NK-92 treated with Interleukin-12 subunit alpha and Interleukin-12 subunit beta, amount 100 ng/mL, for 24 hours (cell line): ENCODE measurements at regions not wholly inside any gene's neighbourhood (a gene's known extent, or its start where the extent isn't known, plus 50 kb on each side); places are given as distances from the start of the nearest gene placed in this dataset.
"Not testable (repeated sequence)": the region's sequence is repeated elsewhere in the genome, so short reads cannot be mapped to it uniquely, and the experiment has no call there.

ENCODE experiments used
- DNase-seq: peaks from one replicate; lab custom pipeline; 2025; lab: John Stamatoyannopoulos, UW

DNA sequence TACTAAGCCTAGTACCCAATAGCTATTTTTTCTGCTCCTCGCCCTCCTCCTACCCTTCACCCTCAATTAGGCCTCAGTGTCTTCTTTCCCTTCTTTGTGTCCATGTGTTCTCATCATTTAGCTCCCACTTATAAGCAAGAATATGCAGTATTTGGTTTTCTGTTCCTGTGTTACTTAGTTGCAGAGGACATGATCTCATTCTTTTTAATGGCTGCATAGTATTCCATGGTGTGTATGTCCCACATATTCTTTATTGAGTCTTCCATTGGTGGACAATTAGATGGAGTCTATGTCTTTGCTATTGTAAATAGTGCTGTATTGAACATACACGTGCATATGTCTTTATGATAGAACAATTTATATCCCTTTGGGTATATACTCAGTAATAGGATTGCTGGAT, 106.9 kb upstream of the NR5A2 start:
- no peak for DNase-seq

DNA sequence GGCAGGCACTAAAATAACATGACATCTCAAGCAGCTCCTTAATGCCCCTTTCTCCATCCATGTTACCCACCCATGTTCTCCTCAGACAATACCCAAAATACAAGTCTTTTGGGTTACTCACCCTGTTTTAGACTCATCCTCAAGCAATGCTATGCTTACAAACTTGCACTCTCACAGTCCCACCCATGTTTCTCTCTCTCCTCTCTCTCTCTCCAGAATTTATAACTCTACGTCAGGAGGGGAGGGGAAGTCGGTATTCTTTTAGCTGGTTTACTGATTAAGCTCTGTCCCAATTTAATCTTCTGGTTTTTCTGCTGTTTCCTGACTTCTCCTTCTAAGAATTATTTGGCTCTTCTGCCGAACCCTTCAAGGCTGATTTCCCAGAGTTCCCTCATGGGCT, 98.0 kb upstream of the NR5A2 start:
- no peak for DNase-seq

DNA sequence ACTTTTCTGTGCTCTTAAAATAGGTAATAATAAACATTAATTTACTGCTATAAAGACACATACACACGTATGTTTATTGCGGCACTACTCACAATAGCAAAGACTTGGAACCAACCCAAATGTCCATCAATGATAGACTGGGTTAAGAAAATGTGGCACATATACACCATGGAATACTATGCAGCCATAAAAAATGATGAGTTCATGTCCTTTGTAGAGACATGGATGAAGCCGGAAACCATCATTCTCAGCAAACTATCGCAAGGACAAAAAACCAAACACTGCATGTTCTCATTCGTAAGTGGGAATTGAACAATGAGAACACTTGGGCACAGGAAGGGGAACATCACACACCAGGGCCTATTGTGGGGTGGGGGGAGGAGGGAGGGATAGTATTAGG, 97.4 kb upstream of the NR5A2 start:
- DNase-seq = not testable (repeated sequence)

DNA sequence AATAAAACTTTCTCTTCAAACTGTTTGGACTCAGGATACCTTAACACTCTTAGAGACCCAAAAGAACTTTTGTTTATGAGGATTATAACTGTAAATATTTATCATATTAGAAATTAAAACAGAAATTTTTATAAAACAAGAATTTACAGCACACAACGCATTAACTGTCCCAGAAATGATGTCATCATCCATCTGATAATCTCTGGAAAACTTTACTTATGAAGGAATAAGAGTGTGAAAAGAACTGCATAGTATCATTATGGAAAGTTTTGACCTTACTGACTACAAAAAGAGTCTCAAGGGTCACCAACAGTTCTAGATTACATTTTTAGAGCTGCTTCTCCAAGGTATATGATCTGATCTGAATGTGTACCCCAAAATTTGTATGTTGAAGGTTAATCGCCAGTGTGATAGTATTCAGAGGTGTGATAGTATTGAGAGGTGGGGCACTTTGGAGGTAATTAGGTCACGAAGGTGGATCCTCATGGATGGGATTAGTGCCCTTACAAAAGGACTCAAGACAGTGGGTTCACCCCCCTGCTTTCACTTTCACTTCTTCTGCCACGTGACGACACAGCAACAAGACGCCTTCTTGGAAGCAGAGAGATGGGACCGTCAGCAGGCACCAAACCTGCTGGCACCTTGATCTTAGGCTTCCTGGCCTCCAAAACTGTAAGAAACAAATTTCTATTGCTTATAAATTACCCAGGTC, 95.7 kb upstream of the NR5A2 start:
- DNase-seq = peak; percentile 9

DNA sequence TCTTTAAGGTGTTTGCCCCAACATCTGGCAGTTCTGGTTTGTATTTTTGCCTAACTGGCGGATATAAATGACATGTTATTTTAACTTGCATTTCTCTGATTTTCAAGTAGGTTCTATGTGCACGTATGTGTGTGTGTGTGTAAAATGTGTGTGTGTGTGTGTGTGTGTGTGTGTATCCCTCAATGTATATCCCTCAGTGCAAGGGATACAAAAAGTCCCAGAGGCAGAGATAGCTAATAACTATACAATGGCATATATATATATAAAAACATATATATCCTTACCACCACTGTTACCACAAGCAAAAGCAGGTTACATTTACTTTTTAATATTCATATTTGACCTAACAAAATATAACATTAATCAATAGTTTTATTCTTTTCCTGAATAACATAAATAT, 95.0 kb upstream of the NR5A2 start:
- no peak for DNase-seq

DNA sequence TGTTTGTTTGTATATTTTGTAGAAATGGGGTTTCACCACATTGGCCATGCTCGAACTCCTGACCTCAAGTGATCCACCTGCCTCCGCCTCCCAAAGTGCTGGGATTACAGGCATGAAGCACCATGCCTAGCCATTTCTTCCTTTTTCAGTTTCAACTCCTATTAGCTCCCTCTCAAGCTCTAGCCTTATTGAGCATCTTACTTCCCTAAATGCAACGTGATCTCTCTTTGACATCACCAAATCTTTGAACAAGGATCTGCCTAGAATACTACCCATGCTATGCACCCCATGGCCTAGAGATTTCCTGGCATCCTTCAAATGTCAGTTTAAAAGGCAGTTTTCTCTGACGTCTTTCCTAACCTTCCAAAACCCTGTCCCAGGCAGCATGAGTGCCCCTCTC, 91.1 kb upstream of the NR5A2 start:
- no peak for DNase-seq

DNA sequence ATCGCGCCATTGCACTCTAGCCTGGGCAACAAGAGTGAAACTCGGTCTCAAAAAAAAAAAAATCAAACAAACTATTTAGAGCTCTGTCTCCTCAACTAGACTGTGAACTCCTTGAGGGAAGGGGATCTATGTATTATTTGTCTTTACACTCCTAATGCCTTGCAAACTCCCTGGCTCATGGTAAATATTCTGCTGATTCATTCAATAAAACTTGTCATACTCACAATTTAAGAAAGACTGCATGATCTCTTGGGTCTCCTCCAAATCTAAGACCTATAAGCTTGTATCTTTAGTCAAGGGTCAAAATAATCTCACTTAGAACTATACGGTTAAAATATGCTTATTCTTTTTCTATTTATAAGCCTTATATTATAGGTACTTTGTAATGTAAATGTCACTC, 90.3 kb upstream of the NR5A2 start:
- no peak for DNase-seq

DNA sequence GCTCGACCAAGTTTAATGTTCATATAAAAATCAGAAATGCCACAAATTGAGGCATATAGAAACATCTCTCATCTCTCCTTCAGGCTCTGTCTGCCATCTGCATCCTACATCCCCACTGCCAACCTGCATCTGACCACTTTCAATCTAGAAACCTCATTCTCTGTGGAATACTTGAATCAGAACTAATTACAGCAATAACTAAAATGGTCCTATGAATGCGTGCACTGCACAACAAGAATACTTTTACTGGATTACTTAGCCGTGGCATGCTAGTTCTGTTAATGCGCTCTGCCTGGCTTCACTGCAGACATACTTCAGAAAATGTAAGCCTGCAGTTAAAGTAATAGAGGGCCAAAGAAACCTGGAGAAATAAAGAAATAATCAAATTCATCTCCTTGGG, 89.8 kb upstream of the NR5A2 start:
- DNase-seq = no peak

DNA sequence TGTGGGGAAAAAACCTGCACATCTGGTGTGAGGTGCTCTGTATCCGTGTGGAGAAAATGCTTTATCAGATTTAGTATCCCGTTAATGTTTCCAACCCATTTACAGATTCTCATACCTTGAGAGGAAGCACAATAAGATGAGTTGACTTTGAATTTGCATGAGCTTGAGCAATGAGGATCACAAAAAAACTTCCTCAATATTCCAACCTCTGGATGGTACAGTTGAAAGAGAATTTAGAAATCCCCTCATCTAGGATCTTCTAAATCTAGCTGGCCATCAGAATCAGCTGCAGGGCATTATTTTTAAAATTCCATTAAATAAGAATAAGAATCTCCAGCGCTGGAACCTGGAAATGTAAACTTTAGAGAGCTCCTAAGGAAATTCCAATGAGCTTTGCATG, 82.5 kb upstream of the NR5A2 start:
- no peak for DNase-seq

DNA sequence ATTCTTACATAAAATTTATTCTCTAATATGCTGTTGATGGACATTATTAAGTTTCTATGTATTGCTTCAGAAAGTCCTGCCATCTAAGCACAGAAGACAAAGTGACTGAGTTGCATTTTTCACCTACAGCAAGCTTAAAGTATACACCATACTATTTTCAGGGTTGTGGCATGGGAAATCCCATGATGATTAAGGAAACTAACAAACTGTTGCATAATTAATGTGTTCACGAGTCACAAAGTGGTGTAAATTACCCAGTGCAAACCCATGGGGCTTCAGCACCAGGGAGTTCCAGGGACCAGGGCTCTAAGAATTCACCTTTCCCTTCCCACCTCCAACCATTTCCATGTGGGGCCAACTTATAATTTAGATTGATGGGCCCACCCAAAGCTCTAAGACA, 81.9 kb upstream of the NR5A2 start:
- peak; percentile 12 for DNase-seq

DNA sequence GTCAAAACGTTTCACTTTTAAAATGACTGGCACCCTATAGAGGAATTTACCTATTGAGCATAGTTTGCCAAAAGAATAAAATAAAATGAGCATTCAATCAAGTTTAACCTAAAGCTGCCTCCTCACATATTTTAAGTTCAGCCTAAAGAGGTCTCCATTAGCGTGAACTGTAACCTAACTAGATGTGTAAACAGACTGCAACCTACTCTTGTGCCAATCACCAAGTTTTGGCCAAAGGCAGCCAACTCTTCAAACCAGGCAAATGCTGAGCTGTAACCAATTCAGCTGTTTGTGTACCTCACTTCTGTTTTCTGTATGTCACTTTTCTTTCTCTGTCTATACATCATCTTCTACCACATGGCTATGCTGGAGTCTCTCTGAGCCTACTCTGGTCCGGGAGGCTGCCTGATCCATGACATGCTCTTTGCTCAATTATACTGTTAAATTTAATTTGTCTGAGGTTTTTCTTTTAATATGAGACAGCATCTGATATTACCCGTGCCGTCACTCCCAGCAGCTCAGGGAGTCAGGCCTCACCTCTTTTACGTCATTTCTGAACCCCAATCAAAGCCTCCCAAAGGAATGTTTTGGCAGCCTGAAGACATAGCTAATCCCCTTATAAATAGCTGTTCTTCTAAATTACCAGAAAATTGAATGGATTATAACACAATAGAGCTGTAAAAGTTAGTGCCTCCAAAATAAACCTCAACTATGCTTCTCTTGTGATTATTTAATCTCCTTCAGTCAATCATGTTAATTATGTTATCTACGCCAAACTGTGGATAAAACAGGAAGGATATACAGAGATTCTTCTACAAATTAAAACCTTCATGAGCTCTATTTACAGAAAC, 81.0 kb upstream of the NR5A2 start:
- DNase-seq = no peak

DNA sequence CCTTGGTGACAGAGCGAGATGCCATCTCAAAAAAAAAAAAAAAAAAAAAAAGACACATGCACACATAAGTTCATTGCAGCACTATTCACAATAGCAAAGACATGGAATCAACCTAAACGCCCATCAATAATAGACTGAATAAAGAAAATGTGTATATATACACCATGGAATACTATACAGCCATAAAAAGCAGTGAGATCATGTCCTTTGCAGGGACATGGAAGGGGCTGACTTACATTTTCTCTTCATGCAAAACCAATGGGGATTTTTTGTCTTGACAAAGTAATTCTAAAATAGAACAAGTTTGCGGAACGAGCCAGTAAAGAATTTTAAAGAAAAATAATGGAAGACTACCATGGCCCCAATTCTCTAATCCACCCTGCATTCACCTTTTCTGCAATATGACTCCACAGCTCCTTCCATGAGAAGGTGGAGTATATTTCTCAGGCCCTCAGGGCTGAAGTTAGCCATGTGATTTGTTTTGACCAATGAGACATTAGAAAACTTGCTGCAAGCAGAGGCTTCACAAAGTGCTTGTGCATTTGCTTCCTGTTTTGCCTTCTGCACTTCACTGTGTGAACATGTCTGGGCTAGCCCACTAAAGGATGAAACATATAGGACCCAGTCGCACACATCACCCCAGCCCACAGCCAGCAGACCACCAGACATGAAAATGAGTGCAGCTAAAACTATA, 78.8 kb upstream of the NR5A2 start:
- DNase-seq = no peak

DNA sequence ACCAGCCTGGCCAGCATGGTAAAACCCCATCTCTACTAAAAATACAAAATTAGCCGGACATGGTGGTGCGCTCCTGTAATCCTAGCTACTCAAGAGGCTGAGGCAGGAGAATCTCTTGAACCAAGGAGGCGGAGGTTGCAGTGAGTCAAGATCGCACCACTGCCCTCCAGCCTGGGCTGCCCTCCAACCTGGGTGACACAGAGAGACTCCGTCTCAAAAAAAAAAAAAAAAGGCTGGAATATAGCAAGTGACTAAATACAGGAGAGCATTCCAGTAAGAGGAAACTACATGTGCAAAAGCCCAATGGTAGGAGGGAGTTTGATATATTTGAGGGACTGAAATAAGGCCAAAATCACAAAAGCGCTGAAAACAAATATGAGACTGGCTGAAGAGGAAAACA, 76.5 kb upstream of the NR5A2 start:
- DNase-seq = not testable (repeated sequence)

DNA sequence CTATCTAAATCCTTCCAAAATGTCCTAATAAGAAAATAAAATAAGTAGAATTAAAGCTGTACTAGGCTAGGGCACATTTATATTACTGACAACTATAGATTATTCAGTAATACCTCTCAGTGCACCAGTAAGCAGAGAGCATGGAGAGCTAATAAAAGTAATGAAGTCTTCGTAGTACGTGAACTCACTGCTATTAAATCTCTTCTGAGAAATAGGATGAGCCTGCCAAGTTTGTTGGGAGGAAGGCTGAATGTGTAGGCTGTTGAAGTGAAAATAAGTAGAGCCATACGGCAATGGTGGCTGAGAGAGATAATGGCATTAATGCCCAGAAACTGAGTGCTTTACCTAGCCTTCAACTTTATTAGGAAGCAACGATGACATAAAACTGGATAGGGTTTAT, 73.9 kb upstream of the NR5A2 start:
- no peak for DNase-seq

DNA sequence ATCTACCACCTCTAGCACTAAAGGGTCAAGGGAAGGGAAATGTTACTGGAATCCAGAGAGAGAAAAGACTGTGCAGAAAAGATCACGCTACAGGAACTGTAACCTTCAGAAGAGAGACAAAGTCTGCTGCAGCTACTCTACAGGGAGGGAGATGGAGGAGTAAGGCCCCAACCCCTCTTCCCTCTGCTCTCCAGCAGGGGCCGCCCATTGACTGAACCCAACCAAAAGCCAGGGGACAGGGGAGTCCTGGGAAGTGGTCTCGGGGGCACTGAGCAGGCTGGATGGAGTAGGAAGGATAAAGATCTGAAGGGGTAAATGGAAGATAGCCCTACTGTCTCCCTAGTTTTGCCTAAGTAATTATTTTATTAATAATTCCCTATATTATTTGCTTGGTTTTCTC, 72.8 kb upstream of the NR5A2 start:
- no peak for DNase-seq

DNA sequence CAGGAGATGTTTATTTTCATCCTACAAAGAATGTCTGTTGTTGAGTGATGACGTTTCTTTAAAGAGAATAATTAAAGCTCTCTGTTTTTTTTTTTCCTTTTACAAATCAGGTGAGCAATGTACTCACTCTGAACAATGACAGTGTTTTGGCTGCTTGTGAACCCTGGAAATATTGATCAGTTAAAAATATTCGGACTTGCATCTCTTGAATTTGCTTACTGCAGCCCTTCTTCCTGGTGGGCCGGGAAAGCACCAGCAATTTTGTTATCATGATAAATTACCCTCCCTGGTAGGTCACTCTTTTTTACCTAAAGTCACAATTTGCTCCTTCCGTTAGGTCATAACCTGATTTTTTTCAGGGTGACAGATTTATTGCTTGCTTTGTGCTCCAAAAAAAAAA, 72.3 kb upstream of the NR5A2 start:
- no peak for DNase-seq

DNA sequence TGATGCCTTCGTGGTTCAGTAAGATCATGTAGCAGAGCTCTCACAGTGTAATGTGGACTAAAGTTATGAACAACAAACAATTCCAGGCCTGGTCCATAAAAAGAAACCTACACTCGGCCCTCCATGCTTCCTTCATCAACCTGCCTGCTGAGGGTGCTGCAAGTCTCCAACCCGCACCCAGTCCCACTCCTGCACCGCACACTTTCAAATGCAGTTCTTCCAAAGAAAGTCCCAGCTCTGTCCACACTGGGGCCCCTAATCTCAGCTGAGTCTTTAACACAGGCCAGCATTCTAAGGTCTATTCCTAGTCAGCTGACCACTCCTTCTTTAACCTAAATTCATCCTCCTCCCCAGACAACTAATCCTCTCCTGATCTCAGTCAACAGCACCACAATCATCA, 71.5 kb upstream of the NR5A2 start:
- no peak for DNase-seq

DNA sequence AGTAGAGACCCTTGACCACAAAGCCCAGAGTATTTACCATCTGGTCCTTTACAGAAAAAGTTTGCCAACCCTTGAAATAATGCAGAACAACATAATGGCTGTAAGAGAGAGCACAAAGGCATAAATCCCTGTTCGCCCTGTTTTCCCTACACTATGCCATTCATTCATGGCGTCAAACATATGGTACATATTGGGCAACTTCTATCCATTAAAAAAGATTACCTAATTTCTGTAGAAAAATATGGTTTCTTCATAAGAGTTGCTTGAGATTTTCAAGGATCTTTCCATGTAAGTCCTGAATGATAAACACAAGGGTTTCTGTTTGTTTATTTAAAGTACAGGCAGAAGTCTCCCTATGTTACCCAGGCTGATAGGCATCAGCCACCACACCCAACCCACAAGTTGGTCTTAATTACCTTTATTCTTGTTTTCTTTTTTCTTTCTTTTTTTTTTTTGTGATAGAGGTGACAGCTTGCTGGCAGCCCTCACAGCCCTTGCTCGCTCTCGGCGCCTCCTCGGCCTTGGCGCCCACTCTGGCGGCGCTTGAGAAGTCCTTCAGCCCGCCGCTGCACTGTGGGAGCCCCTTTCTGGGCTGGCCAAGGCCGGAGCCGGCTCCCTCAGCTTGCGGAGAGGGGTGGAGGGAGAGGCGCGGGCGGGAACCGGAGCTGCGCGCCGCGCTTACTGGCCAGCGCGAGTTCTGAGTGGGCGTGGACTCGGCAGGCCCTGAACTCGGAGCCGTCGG, 68.3 kb upstream of the NR5A2 start:
- DNase-seq = no peak

DNA sequence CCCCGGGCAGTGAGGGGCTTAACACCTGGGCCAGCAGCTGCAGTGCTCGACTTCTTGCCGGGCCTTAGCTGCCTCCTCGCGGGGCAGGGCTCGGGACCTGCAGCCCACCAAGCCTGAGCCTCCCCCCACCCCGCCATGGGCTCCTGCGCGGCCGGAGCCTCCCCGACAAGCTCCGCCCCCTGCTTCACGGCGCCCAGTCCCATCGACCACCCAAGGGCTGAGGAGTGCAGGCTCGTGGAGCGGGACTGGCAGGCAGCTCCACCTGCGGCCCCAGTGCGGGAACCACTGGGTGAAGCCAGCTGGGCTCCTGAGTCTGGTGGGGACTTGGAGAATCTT, 67.8 kb upstream of the NR5A2 start:
- DNase-seq = no peak

DNA sequence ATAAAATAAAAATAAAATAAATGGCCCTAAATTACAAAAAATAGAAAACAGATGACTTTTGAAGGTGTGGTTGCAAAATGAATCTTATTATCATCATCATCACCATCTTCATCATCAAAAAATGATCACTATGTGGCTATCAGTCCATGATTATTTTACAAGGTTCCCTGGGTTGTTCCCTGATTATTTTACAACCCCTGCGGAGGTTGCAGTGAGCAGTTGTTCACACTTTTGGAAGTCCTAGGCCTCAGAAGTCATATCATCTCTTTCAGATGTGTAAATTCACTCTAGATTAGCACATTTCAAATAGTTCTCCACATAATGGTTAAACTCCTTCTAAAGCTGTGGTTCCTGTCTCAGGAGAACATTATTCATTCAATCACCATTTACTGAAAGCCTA, 57.4 kb upstream of the NR5A2 start:
- DNase-seq = no peak

DNA sequence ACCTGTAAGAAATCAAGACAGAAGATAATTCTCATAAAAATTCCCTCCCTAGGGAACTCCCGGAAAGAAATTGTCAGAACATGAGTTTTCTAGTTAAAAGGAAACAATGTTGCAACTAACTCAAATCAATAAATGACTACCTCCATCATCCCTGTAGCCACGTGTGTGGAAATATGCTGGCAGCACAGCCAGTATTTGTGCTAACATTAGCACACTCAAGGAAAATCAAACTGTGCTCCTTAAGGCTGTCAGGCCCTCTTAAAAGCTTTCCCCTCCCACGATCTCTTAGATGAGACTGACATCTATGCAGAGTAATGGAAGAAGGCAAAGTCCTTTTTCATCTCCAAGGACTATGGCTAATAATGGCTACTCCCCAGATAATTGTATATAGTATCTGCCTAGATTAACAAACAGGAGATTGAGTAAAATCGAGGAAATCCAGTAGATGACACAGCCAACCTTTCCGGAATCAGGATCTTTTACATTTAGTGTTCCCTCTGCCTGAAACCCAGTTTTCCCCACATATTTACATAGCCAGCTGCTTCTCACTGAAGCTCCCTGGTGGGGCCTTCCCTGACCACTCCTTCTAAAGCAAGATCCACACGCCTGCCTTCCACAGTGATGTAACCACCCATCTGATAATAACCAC, 50.9 kb upstream of the NR5A2 start:
- no peak for DNase-seq
